SK-N-MC (cell line): ENCODE measurements at regions not wholly inside any gene's neighbourhood (a gene's known extent, or its start where the extent isn't known, plus 50 kb on each side); places are given as distances from the start of the nearest gene placed in this dataset.

Experiments used
- EZH2 ChIP-seq: fragments of 200-600 bp; sonication (generic); IDR thresholded peaks from one replicate; pipeline ENCODE4 v1.6.1; 2017; ENCODE audit warnings: antibody characterized with exemption
- POLR2AphosphoS5 ChIP-seq: IDR thresholded peaks from 2 replicates; pipeline ENCODE4 v1.6.1; 2012; ENCODE audit warnings: mild to moderate bottlenecking, low read depth, low read length, borderline replicate concordance

DNA sequence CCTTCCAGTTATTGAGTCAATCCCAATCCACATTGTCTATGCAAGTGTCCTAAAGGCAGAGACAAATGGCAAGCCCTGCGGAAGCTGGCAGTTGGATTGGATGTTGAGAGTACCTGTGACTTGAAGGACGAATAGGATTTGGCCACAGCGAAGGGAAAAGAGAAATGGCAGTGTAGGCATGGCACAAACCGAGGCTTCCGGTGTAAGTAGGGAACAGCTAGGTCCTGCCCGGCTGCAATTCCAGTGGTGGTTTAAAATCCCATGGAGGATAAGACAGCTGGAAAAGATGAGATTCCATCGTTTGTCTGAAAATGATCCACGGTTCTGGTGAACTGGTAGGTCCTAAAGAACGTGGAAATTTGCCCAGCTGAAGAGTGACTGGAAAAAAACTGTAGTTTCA is 296.2 kb downstream of the TCERG1L start:
- TF ChIP-seq POLR2AphosphoS5: no peak
- TF ChIP-seq EZH2: no peak
